ENCODE measurements at regions not wholly inside any gene's neighbourhood (a gene's known extent, or its start where the extent isn't known, plus 50 kb on each side); places are given as distances from the start of the nearest gene placed in this dataset.
"Not testable (repeated sequence)": the region's sequence is repeated elsewhere in the genome, so short reads cannot be mapped to it uniquely, and the experiment has no call there.

DNA sequence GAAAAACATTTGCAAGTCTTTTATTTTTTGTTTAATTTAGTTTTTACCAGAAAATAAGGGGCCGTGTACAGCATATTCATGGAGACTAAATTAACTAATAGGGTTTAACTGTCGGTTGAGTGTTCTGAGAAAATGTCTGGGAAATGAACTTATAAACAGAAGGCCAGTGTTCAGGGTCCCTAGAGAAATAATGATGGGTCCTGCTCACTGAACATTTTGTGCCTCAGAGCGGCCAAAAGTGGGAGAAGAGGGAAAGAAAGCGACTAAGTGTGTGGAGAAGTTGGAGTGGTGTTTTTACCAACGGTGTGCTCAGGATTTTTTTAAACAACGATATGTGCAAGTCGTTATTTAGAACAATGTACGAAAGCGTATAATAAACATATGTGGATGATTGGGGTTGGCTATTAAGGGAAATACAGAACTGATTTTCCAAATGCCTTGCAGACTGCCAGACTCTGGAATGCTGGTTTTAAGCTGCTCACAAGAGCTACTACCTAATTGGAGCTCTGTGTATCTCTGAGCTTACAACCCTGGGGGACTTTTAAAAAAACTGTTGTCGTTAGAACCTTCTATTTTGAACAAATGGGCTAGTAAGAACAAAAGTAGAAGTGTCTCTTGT is 166.7 kb downstream of the SLC38A4 start:
- peak overlapping the region in 1 of 2 donors; percentile 20 for H3K27ac ChIP-seq
- TF ChIP-seq POLR2AphosphoS5 (IDR thresholded peaks at IDR 0.05) (no peak), POLR2A (IDR thresholded peaks at IDR 0.05) (no peak)
- TF ChIP-seq, protein P1, sequence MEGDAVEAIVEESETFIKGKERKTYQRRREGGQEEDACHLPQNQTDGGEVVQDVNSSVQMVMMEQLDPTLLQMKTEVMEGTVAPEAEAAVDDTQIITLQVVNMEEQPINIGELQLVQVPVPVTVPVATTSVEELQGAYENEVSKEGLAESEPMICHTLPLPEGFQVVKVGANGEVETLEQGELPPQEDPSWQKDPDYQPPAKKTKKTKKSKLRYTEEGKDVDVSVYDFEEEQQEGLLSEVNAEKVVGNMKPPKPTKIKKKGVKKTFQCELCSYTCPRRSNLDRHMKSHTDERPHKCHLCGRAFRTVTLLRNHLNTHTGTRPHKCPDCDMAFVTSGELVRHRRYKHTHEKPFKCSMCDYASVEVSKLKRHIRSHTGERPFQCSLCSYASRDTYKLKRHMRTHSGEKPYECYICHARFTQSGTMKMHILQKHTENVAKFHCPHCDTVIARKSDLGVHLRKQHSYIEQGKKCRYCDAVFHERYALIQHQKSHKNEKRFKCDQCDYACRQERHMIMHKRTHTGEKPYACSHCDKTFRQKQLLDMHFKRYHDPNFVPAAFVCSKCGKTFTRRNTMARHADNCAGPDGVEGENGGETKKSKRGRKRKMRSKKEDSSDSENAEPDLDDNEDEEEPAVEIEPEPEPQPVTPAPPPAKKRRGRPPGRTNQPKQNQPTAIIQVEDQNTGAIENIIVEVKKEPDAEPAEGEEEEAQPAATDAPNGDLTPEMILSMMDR (IDR thresholded peaks at IDR 0.05), result no peak
- no peak for DNase-seq (ENCODE audit: low spot score)

DNA sequence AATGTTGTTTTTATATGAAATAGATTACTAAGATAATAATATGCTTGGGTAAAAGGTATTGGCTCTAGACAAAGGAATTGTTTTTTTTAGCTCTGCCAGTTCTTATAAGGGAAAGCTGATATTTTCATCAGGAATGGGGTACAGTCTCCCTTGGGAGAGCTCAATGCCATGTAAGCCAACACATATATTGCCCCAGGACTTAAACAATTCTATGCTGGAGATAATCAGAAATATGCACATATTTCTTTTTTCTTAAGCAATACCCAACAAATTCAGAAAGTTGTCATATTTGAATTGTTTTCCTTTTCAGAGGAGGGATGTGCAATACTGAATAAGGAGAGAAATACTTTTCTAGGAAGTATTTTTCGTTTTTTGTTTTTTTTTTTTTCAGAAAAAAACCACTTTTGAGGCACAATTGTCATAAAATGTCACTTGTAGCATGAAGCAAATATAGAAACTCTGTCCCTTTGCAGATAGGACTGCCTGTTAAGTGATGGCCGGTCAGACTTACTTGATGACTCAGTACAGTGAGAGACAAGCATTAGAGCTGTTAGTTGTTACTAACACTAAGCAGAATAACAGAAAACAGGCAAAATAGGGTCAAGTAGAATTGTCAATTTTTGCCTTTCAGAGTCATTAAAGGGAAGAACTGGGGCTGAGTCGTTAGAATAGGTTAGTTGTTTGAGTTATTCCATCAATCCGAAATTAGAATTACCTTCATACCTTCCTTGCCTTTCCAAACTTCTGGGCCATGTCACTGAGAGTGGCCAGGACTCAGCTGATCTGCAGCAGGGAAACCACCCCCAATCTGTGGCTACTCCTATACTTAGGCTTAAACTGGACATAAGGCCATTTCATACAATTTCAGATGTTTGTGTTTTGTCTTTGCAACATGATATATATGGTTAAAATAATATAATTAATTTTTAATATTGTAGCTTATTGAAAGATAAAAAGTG is 168.1 kb downstream of the SLC38A4 start:
- Histone ChIP-seq H3K27ac (no peak overlapping the region), H3K27me3 (replicated peaks; ENCODE audit: insufficient read depth) (no peaks in the 10 kb centered on the region), H3K4me1 (replicated peaks) (no peaks in the 10 kb centered on the region), H3K4me3 (no peak overlapping the region), H3K36me3 (no peaks in the 10 kb centered on the region), H3K9me3 (no peaks in the 10 kb centered on the region)
- WGBS, result 81% methylated on average over 4 of the region's 4 CpGs
- TF ChIP-seq, protein P1 (IDR thresholded peaks at IDR 0.05), result no peak
- TF ChIP-seq POLR2AphosphoS5 (IDR thresholded peaks at IDR 0.05) (no peak), POLR2A (IDR thresholded peaks at IDR 0.05) (no peak)
- no peak for DNase-seq (ENCODE audit: low spot score)
- intact Hi-C loops (cut with DNase I), result loop anchor here (10.0 kb wide), 1 partner anchor 83 kb away; no protein-coding TSS in a partner anchor

More for the DNA sequence above, 166.7 kb downstream of the SLC38A4 start:
- Histone ChIP-seq H3K36me3 (no peaks in the 10 kb centered on the region), H3K4me3 (no peak overlapping the region), H3K9me3 (no peaks in the 10 kb centered on the region), H3K4me1 (replicated peaks) (no peaks in the 10 kb centered on the region), H3K27me3 (replicated peaks; ENCODE audit: insufficient read depth) (no peaks in the 10 kb centered on the region)
- WGBS, result 67% methylated on average over 10 of the region's 10 CpGs
- intact Hi-C loops (cut with DNase I), result loop anchor here (10.0 kb wide), 1 partner anchor 84 kb away; no protein-coding TSS in a partner anchor

DNA sequence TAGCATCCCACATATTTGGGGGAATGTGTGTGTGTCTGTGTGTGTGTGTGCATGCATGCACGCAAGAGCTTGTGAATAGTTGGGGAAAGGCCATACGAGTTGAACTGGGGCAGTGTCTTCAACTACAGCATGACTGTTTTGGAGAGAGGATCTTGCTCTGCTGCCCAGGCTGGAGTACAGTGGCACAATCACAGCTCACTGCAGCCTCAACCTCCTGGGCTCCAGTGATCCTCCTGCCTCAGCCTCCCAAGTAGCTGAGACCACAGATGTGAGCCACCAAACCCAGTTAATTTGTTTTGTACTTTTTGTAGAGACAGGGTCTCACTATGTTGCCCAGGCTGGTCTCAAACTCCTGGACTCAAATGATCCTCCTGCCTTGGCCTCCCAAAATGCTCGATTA is 169.8 kb downstream of the SLC38A4 start:
- 98% methylated on average over 3 of the region's 3 CpGs for WGBS
- not testable (repeated sequence) for H3K27ac ChIP-seq; H3K4me1 ChIP-seq (replicated peaks); H3K27me3 ChIP-seq (replicated peaks; ENCODE audit: insufficient read depth); H3K4me3 ChIP-seq; DNase-seq (ENCODE audit: low spot score); H3K9me3 ChIP-seq; H3K36me3 ChIP-seq
- intact Hi-C loops (cut with DNase I), result loop anchor here (10.0 kb wide), 1 partner anchor 81 kb away; no protein-coding TSS in a partner anchor

DNA sequence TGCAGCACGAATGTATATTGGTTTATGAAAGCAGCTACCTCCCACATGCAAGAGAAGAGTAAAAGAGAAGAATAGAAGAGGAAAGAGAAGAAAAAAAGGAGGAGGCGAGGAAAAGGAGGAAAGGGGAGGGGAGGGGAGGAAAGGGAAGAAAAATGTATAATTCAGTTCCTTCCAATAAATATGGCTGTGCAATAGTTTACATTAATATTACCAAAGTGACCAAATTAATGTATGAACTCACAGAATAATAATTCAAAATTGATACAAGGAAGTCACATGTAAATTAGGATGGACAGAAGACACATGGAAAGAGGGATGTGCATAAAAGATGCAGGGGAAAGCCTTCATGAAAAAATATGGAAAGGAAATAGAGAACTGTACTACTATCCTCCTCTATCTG is 172.5 kb downstream of the SLC38A4 start:
- no peak for DNase-seq (ENCODE audit: low spot score)
- Histone ChIP-seq H3K27me3 (replicated peaks; ENCODE audit: insufficient read depth) (no peaks in the 10 kb centered on the region), H3K4me1 (replicated peaks) (no peaks in the 10 kb centered on the region), H3K9me3 (no peaks in the 10 kb centered on the region), H3K36me3 (no peaks in the 10 kb centered on the region), H3K4me3 (no peak overlapping the region), H3K27ac (no peak overlapping the region)
- WGBS, result 89% methylated on average over 2 of the region's 2 CpGs
- TF ChIP-seq, protein P1 (IDR thresholded peaks at IDR 0.05), result no peak
- TF ChIP-seq POLR2A (IDR thresholded peaks at IDR 0.05) (no peak), POLR2AphosphoS5 (IDR thresholded peaks at IDR 0.05) (no peak)
- intact Hi-C loops (cut with DNase I), result loop anchor here (10.0 kb wide), 1 partner anchor 79 kb away; no protein-coding TSS in a partner anchor

DNA sequence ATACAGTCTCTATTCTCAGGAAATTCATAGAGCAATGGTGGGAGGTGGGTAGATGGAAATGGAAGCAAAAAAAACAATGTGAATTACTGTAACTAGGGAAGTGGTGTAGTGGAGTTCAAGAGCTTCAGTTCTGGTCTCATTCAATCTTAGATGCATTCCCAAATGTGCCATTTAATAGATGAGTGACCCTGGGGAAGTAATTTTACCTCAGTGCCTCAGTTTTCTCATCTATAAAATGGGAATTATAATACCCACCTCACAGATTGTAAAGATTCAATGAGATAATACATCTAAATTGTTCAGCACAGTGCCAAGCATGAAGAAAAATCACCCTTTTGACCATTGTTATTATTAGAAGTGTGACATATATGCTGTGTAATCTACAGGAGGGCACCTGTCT is 173.1 kb downstream of the SLC38A4 start:
- Histone ChIP-seq H3K36me3 (no peaks in the 10 kb centered on the region), H3K4me1 (replicated peaks) (no peaks in the 10 kb centered on the region), H3K4me3 (no peak overlapping the region), H3K27me3 (replicated peaks; ENCODE audit: insufficient read depth) (no peaks in the 10 kb centered on the region), H3K27ac (no peak overlapping the region), H3K9me3 (no peaks in the 10 kb centered on the region)
- intact Hi-C loops (cut with DNase I), result loop anchor here (10.0 kb wide), 1 partner anchor 78 kb away; no protein-coding TSS in a partner anchor
- TF ChIP-seq POLR2A (IDR thresholded peaks at IDR 0.05) (no peak), POLR2AphosphoS5 (IDR thresholded peaks at IDR 0.05) (no peak)
- TF ChIP-seq, protein P1 (IDR thresholded peaks at IDR 0.05), result no peak
- DNase-seq (ENCODE audit: low spot score), result no peak
